Hepatocyte (in vitro differentiated cells): ENCODE measurements at regions not wholly inside any gene's neighbourhood (a gene's known extent, or its start where the extent isn't known, plus 50 kb on each side); places are given as distances from the start of the nearest gene placed in this dataset.

Experiments used
- CTCF ChIP-seq: fragments of 200-600 bp; sonication (generic); IDR thresholded peaks from 2 replicates; pipeline ENCODE4 v1.5.1; 2016; ENCODE audit warnings: antibody characterized with exemption, mild to moderate bottlenecking; ENCODE audit not compliant: poor library complexity
- EZH2 ChIP-seq: fragments of 200-600 bp; sonication (generic); IDR thresholded peaks from 2 replicates; pipeline ENCODE4 v1.6.1; 2016; ENCODE audit warnings: antibody characterized with exemption, mild to moderate bottlenecking, borderline replicate concordance
- EZH2phosphoT487 ChIP-seq: fragments of 200-600 bp; sonication (generic); IDR thresholded peaks from one replicate; pipeline ENCODE4 v1.6.1; 2018; ENCODE audit warnings: antibody characterized with exemption, mild to moderate bottlenecking, low read depth, moderate library complexity; ENCODE audit not compliant: unreplicated experiment, severe bottlenecking

DNA sequence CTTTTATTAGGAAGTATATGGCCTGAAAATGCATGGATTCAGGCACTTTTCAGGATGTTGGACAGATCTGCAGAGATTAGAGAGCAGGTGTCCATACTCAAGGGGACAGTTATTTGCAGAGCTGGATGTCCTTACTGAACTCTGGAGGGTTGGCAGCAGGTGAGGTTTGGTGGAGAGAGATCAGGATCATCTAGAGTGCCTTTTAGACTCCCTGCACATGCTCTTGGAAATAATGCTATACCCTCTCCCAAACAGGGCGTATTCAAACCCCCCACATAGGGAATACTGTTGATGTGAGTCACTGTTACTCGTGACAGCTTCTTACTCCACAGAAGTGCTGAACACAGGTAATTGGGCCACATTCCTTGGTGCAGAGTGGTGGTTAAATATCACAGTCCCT lies 725.7 kb upstream of the SGCG start:
- TF ChIP-seq EZH2 (no peak), CTCF (no peak), EZH2phosphoT487 (no peak)
